Activated CD4-positive, alpha-beta T cell treated with anti-CD3 and anti-CD28 coated beads, Interleukin-2, amount 50 U/mL, for 48 hours (primary cell): ENCODE measurements at regions not wholly inside any gene's neighbourhood (a gene's known extent, or its start where the extent isn't known, plus 50 kb on each side); places are given as distances from the start of the nearest gene placed in this dataset.

Source experiments
- DNase-seq, 2 experiments: peaks; one replicate each; pipeline ENCODE4 v3.0.0-alpha.2; 2020

DNA sequence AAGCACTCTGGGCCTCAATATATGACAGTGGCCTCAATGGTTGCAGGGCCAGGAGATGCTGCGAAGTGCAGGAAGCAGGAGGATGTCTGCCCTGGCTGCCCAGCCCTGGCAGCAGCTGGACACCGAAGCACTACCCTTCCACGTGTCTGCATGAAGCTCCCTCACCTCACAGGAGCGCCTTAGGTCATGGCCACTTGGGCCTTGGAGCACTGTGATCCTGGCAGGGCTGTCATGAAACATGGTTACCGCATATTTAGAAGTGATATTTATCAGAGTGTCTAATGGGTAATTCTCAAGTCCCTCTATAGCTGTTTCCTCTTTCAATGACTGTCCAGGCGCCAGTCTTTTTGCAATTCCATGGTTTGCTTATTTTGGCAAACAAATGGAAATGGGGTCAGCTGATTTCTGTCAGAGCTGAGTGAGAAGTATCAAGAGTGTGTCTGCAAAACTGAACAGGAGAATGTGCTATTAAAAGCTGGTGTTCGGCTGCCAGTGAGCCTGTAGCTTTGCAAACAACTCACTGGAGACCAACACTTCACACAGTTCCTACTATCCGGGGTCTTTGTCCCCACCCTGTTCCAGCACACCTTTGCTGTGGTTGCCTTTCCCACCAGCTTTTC is 285.9 kb downstream of the KIF4B start:
- no peak for DNase-seq

DNA sequence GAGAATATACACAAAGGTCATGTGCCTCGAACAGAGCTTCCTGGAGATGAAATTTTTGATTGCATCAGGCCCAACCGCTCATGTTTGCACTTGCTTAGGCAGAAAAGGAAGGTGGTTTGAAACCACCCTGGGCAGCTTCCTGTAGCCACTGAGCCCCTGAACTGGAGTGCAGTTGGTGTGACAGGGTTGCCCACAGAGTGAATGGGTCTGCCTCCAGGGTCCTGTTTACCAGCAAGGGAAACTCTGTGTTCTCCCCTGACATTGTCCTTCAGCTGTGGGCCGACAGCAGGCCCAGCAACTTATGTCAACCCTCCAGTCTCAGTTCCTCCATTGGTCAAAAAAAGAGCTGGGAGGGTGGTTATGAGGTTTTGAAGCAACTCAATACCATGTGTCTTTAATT is 289.6 kb downstream of the KIF4B start:
- no peak for DNase-seq

DNA sequence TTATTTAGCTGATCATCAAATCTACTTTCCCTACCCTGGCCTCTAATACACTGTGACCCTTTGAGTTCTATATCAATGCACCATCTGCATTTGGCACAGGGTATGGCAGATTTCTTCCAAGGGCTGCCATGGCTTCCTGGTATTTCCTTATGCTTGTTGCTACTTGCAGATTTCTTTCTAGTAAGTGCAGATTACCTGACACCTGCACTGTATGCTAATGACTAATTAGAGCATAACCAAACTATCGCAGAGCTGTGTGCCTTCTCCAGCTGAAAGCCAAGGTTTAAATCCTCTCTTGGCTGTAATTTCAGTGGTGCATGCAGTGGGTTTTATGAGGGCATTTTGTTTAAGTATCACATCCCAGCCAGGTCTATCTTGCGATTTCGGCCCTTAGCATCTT is 293.7 kb downstream of the KIF4B start:
- DNase-seq = no peak

DNA sequence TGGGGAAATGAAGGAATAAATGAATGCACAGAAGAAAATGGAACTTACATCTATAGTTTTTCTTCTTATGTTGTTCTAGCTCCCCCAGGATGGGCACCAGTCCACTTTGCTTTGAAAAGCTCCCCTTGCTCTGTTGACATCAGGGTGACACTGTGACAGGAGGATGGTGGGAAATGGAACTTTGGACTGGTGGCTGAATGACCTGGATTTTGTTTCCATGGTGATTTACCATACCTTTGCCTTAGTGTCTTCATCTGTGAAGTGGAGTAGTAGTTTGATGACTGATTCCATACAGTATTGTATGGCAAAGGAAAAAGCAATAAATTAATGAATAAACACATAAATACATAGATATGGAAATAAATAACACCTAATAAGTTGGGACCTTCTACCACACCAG is 294.7 kb downstream of the KIF4B start:
- no peak for DNase-seq

DNA sequence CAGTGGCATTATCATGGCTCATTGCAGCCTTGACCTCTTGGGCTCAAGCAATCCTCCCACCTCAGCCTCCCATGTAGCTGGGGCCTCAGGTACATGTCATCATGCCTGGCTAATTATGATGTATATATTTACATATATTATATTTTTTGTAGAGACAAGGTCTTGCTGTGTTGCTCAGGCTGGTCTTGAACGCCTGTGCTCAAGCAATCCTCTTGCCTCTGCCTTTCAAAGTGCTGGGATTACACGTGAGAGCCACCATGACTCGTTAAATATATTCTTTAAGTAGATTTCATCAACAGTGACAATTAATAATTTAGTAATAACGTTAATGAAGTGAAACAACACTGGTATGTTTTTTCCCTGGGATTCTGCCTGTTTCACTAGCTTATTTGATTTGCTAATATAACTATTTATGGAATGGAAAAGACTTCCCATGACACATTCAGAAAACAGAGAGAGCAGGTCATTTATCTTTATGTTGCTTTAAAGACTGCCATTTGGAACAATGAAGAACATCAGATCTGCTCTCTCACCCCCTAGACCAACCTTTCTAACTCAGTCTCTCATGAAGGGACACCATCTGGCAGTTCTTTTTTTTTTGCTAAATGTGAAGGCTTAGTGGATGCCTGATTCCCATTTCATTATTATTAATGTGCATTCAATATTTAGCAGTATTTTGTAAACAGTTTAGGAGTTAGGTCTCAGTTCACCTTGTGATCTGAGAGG is 295.6 kb downstream of the KIF4B start:
- no peak for DNase-seq

DNA sequence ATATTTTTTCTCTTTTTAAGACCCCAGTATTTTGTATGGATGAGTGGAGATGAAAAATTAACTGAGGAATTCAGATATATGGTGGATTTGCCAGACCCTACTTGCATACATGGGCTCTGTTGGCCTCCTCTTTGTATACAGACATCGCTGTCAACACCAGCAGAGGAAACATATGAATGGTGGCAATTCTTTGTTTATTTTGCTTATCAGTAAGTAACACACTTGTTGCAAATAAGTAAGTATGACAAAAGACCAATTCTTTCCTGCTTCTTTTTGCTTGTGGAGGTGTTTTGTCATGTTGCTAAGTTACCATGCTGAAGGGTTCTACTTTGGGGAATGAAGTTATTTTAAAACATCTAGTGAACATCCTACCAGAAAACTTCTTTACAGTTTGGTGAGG is 298.2 kb downstream of the KIF4B start:
- DNase-seq = no peak

DNA sequence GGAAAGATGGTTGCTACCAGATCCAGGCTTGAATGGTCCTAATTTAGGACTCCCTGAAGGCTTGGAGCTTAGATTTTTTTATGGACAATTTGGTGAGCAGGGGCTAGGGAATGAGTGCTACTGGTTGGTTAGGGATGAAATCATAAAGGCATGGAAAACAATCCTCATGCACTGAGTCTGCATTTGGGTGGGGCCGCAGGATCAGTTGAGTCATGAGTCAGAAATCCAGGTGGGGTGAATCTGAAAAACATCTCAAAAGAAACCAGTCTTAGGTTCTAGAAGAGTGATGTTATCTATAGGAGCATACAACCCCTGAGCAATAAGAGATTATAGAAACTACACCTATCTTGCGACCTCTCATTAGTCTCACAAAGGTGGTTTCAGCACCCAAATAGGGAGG is 300.0 kb downstream of the KIF4B start:
- DNase-seq = no peak

DNA sequence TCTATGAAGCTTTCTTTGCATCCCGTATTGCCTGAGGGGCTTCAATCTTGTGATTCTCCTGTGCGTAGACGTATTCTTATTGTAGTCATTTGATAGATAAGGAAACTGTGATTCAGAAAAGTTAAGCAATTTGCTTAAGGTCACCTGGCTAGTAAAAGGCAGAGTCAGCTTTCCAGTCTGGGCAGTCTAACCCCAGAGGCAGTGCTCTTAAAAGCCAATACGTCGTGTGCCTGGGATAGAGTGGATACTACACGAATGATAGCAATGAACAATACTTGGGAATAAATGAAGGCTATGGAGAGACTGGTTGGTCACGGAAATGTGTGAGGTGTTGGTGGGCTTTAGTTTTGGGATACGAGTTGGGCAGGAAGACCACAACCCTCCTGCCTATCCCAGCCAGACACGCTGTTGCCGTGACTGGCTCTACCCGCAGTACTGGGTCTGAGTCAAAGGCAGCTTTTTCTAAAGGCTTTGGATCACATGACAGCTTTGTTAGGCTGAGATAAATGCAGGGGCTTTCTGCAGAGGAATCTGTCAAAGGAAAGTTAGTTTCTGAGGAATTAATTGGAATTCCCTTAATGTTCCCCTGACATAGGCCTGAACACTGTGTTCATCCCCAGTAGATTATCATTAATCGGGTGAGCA is 302.6 kb downstream of the KIF4B start:
- DNase-seq = no peak

DNA sequence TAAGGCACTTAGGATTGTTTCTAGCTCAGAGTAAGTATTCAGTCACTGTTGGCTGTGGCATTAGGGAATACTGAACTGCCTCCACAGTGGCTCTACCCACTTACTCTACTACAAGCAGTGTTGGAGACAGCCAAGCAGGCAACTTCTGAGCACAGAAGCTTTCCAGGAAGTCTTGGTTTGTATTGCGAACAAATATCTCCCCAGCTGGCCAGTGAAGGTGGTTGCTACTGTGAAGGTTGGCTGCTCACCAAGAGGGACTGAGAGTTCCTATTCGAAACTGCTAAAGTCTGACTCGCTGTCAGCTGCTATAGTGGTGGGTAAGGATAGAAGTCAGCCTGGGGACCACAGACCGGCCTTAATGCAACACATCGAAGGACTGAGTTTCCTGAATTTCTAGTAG is 319.1 kb downstream of the KIF4B start:
- DNase-seq = no peak

DNA sequence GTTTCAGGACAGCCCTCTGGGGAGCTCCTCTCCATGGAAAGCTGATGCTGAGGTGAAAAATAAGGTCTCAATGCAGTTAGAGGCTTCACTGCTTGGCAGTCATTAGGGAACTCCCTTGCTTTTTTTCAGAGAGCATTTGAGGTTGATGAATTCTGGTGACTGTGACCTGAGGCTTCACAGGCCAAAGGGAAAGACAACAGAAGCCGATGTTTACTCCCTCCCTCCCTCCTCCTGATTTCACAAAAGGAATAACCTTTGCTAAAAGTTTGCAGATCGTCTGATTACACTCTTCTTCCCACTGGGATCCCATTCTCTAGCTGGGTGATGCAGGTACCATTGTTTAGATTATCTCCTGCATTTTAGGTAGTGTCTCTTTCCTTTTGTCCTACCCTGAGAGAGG is 329.4 kb downstream of the KIF4B start:
- DNase-seq = no peak

DNA sequence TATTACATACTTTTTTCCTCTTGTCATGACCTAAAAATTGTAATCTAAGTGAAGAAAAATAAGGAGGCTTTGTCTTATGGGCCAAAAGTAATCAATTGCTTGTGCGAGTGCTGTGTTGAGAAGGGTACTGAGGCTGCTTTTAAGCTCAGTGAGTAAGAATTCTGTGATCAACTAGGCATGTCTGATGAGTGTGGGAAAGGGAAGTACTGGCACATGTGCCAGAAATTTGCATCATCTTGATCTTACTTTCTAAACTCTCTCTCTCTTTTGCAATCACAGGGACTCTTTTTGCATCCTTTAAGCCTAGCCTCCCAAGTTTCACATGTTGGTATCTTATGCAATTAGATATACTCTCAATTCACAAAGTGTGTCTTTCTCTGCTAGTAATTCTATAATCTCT is 329.9 kb downstream of the KIF4B start:
- no peak for DNase-seq

DNA sequence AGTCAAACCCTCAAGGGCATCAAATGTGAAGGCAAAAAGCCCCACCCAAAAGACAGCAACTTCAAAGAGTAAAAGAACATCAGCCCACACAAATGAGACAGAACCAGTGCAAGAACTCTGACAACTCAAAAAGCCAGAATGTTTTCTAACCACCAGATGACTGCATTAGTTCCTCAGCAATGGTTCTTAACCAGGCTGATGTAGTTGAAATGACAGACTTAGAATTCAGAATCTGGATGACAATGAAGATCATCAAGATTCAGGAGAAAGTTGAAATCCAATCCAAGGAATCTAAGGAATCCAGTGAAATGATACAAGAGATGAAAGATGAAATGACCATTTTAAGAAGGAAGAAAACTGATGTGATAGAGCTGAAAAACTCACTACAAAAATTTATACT is 339.7 kb downstream of the KIF4B start:
- no peak for DNase-seq

DNA sequence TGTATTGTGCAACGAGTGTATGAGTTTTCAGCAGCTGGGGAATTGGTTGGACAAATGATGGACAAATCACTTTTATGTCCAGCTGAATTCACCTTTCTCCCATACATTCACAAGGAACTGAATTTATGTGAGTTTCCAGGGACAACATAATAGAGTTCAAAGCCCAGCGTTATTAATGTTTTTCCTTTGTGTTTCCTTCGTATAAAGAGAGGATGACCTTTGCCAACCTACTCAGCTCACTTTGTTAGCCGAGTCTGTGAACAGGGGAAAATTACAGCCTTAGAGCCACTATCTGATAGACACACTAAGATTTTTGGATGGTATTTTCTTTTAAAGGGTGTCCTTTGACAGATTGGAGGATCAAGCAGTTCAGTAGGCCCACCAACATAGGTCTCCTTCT is 352.5 kb downstream of the KIF4B start:
- DNase-seq = no peak

DNA sequence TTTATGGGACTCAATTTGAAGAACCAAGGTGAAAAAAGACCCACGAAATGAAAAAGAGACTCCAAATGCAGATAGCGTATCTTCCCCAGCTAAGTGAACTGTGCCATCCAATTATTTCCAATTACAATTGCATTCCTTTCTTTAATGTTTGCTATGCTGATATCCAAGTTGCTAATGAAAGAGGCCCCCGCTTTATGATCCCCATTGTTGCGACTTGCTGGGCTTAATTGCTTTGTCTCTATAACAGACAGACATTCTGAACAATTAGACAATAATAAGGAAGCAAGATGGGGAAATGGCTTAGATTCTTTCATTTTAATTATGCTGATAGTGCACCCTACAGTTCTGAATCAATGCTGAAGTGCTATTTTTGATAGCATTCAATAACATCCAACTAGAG is 354.3 kb downstream of the KIF4B start:
- no peak for DNase-seq

DNA sequence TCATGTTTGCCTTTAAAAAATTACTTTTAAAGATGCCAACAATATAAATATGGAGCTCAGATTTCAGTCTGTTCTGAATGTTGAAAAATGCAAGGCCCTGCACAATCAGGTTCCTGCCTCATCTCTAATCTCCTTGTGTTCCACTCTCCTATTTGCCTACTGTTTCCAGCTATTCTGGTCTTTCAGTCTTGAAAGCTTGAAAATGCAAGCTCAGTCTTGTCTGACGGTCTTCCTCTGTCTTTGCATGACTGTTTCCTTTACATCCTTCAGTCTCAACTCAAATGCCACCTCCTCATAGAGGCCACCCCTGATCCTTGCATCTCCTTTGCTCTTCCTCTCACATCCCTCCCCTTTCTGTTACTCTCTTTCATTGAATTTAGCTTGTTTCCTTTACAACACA is 354.9 kb downstream of the KIF4B start:
- no peak for DNase-seq

DNA sequence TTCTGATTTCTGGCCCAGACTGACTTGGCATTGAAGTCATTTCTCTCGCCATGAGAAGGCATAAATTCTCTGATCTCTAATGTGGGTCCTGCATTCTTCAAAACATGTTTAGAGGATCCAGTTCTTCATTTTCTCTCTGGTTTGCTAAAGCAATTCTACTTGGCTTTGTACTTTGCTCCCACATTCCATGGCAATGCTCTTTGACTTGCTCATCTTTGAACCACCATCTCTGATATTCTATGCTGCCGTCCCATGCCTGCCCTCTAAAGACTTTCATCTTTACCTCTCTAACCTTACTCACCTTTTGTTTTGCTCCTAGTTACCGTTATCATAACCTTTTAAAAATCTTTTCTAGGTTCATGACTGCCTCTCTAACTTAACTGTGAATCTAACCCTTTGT is 366.9 kb downstream of the KIF4B start:
- DNase-seq = no peak

DNA sequence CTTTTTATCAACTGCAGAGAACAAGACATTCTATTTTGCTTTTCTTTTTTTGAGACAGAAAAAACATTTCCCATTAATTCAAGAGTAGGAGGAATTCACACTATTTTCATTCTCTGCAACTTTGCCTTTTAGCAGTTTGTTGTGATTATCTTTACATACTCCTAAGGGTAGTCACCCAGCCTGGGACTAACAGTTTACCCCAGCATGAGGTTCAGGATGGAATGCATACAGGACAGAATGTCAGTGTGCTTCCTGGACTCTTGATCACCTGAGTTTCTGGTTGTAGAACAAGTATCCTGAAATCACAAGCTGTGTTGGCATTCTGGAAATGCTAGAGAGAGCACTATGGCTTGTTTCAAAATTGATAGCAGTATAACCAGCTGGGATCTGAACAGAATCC is 368.1 kb downstream of the KIF4B start:
- DNase-seq = no peak

DNA sequence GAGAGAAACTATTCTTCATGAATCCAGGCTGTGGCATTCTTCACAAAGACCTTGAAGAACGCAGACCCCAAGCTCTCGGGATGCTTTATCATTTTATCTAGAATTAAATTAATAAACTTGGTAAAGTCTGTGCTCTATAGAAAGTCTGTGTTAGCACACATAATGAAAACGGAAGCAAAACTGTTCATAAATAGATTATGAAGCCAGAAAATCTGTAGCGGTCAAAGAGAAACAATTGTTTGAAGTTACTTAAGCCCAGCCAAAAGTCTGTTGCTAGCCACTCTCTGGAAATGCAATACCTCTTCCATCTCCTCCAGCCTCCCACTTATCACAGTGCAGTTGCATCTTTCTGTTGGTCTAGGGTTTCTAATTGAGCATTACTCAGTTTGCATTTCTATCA is 375.9 kb downstream of the KIF4B start:
- no peak for DNase-seq

DNA sequence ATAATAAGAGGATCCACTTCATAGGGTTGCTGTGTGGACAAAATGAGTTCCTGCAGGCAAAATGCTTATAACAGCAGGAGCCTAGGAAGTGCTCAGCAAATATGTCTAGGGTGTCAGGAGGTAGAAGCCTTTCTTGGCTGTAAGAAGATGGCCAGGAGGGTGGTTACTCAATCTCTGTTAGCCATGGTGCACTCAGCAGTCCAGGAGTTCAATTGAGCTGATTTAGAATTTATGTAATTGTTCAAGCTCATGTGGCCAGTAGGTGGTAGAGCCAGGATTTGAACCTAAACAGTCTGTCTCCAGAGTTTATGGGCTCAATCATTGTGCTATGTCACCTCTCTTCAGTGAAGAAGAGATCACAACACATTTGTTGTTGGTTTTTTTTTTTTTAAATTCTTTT is 381.2 kb downstream of the KIF4B start:
- DNase-seq = no peak

DNA sequence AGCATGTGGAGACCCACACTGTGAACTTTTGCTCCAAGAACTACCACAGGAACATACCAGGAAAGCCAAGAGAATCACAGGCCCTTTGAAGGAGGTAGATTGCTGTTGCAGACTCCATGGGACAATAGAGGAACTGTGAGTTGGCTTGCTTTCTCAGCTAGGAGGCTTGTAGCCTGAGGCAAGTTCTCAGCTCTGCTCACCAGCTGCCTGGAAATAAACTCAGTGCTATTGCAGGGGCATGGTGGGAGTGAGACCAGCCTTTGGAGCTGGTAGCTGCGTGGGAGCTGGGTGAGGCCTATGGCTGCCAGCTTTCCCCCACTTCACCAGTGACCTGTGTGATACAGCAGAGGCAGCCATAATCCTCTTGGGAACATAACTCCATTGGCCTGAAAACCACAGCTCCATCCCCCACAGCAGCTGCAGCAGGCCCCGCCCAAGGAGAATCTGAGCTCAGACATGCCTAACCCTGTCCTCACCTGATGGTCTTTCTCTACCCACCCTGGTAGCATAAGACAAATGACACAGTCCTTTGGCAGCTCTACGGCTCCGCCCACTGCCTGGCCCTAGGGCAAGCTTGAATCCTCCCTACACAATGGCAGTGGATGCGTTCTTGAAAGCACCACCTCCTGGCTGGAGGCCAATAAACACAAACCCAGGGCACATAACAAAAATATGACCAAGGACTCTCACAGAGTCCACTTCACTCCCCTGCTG is 389.5 kb downstream of the KIF4B start:
- DNase-seq = no peak

DNA sequence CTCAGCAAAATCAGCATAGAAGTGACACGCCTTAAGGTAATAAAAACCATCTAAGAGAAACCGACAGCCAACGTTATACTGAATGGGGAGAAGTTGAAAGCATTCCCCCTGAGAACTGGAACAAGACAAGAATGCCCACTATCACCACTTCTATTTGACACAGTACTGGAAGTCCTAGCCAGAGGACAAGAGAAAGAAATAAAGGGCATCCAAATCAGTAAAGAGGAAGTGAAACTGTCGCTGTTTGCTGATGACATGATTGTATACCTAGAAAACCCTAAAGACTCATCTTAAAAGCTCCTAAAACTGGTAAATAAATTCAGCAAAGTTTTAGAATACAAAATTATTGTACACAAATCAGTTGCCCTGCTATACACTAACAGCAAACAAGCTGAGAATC is 393.3 kb downstream of the KIF4B start:
- no peak for DNase-seq

DNA sequence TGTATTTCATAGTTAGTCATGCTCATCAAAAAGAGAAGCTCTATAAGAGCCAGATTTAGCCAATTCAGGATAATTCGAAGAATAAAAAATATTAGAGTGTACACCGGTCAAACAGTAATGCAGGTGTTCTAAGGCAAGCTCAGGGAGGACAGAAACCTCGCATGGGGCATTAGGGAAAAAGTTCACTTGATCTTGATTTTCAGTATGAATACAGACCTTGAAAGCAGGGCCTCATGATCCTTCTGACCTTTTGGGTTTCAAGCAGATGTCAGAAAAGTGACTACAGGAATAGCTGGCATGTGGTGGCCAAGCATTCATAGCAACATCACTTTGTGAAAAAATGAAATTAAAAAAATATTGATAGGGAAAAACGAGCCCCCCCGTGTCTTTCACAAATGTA is 394.9 kb downstream of the KIF4B start:
- no peak for DNase-seq

DNA sequence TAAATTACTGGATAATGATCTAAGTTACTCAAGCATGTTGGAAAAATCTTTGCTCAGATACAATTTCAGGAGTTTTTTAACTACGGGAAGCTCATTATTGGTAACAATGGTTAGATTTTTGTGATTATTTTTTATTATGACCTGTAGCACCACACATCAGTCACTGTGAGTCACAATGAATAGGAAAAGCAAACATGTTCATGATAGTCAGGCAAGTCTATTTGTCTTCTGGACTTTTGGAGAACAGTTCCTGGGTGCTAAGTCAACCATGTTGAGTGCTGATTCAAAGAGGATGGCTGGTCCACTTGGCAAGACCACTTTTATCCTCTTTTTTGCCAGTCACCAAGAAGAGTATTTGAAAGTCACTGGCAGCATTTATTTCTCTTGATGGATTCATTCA is 403.2 kb downstream of the KIF4B start:
- DNase-seq = no peak

DNA sequence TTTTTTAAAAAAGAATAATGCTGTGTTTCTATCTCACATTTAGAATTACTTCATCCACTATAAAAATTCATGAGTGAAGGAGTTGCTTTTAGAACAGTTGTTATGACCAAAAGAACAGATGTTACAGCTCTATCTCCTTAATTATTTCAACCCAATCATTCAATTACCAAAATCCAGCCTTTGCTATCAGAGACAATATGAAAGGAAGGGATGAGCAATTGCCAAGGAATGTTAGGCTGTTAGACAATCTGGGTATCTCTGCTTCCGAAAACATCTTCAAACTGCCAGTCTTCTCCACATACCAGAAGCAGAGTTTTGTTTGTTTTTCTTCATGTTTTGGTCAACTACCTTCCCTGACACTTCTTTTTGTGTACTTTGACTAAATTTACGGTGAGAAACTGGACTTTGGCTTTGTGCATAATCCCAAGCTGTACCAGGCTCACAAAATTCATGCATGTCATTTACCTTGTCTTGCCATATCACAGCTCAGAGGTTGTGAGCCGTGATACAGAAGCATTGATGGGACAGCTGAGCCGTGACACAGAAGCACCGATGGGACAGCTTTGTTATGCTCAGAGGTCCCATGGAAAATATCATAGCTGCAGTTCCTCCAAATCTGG is 405.5 kb downstream of the KIF4B start:
- DNase-seq = no peak
